ENCODE measurements at regions not wholly inside any gene's neighbourhood (a gene's known extent, or its start where the extent isn't known, plus 50 kb on each side); places are given as distances from the start of the nearest gene placed in this dataset.

GRCh38 chr13:78247362-78247761 lies 328.7 kb upstream of the EDNRB start:
- Histone ChIP-seq H3K36me3 (ENCODE audit: control insufficient read depth in 5 of 5, insufficient read depth in 5 of 5, low read length in 5 of 5) (no peaks in the 10 kb centered on the region), H3K27ac (ENCODE audit: low read depth, low read length) (no peak overlapping the region), H3K4me3 (ENCODE audit: low read depth in 1 of 5, low read length in 5 of 5) (no peak overlapping the region), H3K9ac (ENCODE audit: low read length in 5 of 5) (no peak overlapping the region), H3K27me3 (ENCODE audit: control insufficient read depth in 5 of 5, insufficient read depth in 4 of 5, low read length in 5 of 5) (no peaks in the 10 kb centered on the region), H3K4me1 (ENCODE audit: control insufficient read depth in 5 of 5, insufficient read depth in 5 of 5, low read length in 5 of 5) (no peaks in the 10 kb centered on the region), H3K9me3 (ENCODE audit: control insufficient read depth in 5 of 5, low read length in 5 of 5) (no peaks in the 10 kb centered on the region)

GRCh38 chr13:78241278-78241919 lies 322.8 kb upstream of the EDNRB start:
- no peaks in the 10 kb centered on the region for H3K36me3 ChIP-seq (ENCODE audit: control insufficient read depth in 5 of 5, insufficient read depth in 5 of 5, low read length in 5 of 5)
- no peak overlapping the region for H3K9ac ChIP-seq (ENCODE audit: low read length in 5 of 5)
- H3K9me3 ChIP-seq (ENCODE audit: control insufficient read depth in 5 of 5, low read length in 5 of 5), result no peaks in the 10 kb centered on the region
- H3K4me1 ChIP-seq (ENCODE audit: control insufficient read depth in 5 of 5, insufficient read depth in 5 of 5, low read length in 5 of 5), result no peaks in the 10 kb centered on the region
- H3K27me3 ChIP-seq (ENCODE audit: control insufficient read depth in 5 of 5, insufficient read depth in 4 of 5, low read length in 5 of 5), result no peaks in the 10 kb centered on the region
- no peak overlapping the region for H3K27ac ChIP-seq (ENCODE audit: low read depth, low read length)
- H3K4me3 ChIP-seq (ENCODE audit: low read depth in 1 of 5, low read length in 5 of 5), result no peak overlapping the region

- Histone ChIP-seq H3K4me1 (ENCODE audit: control insufficient read depth in 5 of 5, insufficient read depth in 5 of 5, low read length in 5 of 5) (no peaks in the 10 kb centered on the region), H3K27me3 (ENCODE audit: control insufficient read depth in 5 of 5, insufficient read depth in 4 of 5, low read length in 5 of 5) (no peaks in the 10 kb centered on the region), H3K27ac (ENCODE audit: low read depth, low read length) (no peak overlapping the region), H3K9me3 (ENCODE audit: control insufficient read depth in 5 of 5, low read length in 5 of 5) (no peaks in the 10 kb centered on the region), H3K9ac (ENCODE audit: low read length in 5 of 5) (no peak overlapping the region), H3K36me3 (ENCODE audit: control insufficient read depth in 5 of 5, insufficient read depth in 5 of 5, low read length in 5 of 5) (no peaks in the 10 kb centered on the region), H3K4me3 (ENCODE audit: low read depth in 1 of 5, low read length in 5 of 5) (no peak overlapping the region)
Measured at GRCh38 chr13:78239714-78240113, 321.1 kb upstream of the EDNRB start.

GRCh38 chr13:78238911-78239310 lies 320.3 kb upstream of the EDNRB start:
- Histone ChIP-seq H3K4me1 (ENCODE audit: control insufficient read depth in 5 of 5, insufficient read depth in 5 of 5, low read length in 5 of 5) (no peaks in the 10 kb centered on the region), H3K27ac (ENCODE audit: low read depth, low read length) (no peak overlapping the region), H3K9ac (ENCODE audit: low read length in 5 of 5) (no peak overlapping the region), H3K27me3 (ENCODE audit: control insufficient read depth in 5 of 5, insufficient read depth in 4 of 5, low read length in 5 of 5) (no peaks in the 10 kb centered on the region), H3K36me3 (ENCODE audit: control insufficient read depth in 5 of 5, insufficient read depth in 5 of 5, low read length in 5 of 5) (no peaks in the 10 kb centered on the region), H3K9me3 (ENCODE audit: control insufficient read depth in 5 of 5, low read length in 5 of 5) (no peaks in the 10 kb centered on the region), H3K4me3 (ENCODE audit: low read depth in 1 of 5, low read length in 5 of 5) (no peak overlapping the region)

- Histone ChIP-seq H3K4me1 (ENCODE audit: control insufficient read depth in 5 of 5, insufficient read depth in 5 of 5, low read length in 5 of 5) (no peaks in the 10 kb centered on the region), H3K36me3 (ENCODE audit: control insufficient read depth in 5 of 5, insufficient read depth in 5 of 5, low read length in 5 of 5) (no peaks in the 10 kb centered on the region), H3K9me3 (ENCODE audit: control insufficient read depth in 5 of 5, low read length in 5 of 5) (no peaks in the 10 kb centered on the region), H3K9ac (ENCODE audit: low read length in 5 of 5) (no peak overlapping the region), H3K27me3 (ENCODE audit: control insufficient read depth in 5 of 5, insufficient read depth in 4 of 5, low read length in 5 of 5) (no peaks in the 10 kb centered on the region), H3K4me3 (ENCODE audit: low read depth in 1 of 5, low read length in 5 of 5) (no peak overlapping the region), H3K27ac (ENCODE audit: low read depth, low read length) (no peak overlapping the region)
Measured at GRCh38 chr13:78228940-78229339, 310.3 kb upstream of the EDNRB start.

GRCh38 chr13:78228211-78228610 lies 309.6 kb upstream of the EDNRB start:
- Histone ChIP-seq H3K4me3 (ENCODE audit: low read depth in 1 of 5, low read length in 5 of 5) (no peak overlapping the region), H3K4me1 (ENCODE audit: control insufficient read depth in 5 of 5, insufficient read depth in 5 of 5, low read length in 5 of 5) (no peaks in the 10 kb centered on the region), H3K36me3 (ENCODE audit: control insufficient read depth in 5 of 5, insufficient read depth in 5 of 5, low read length in 5 of 5) (no peaks in the 10 kb centered on the region), H3K27ac (ENCODE audit: low read depth, low read length) (no peak overlapping the region), H3K27me3 (ENCODE audit: control insufficient read depth in 5 of 5, insufficient read depth in 4 of 5, low read length in 5 of 5) (no peaks in the 10 kb centered on the region), H3K9me3 (ENCODE audit: control insufficient read depth in 5 of 5, low read length in 5 of 5) (no peaks in the 10 kb centered on the region), H3K9ac (ENCODE audit: low read length in 5 of 5) (no peak overlapping the region)

GRCh38 chr13:78227709-78228108 lies 309.1 kb upstream of the EDNRB start:
- Histone ChIP-seq H3K27ac (ENCODE audit: low read depth, low read length) (no peak overlapping the region), H3K9ac (ENCODE audit: low read length in 5 of 5) (no peak overlapping the region), H3K9me3 (ENCODE audit: control insufficient read depth in 5 of 5, low read length in 5 of 5) (no peaks in the 10 kb centered on the region), H3K27me3 (ENCODE audit: control insufficient read depth in 5 of 5, insufficient read depth in 4 of 5, low read length in 5 of 5) (no peaks in the 10 kb centered on the region), H3K36me3 (ENCODE audit: control insufficient read depth in 5 of 5, insufficient read depth in 5 of 5, low read length in 5 of 5) (no peaks in the 10 kb centered on the region), H3K4me1 (ENCODE audit: control insufficient read depth in 5 of 5, insufficient read depth in 5 of 5, low read length in 5 of 5) (no peaks in the 10 kb centered on the region), H3K4me3 (ENCODE audit: low read depth in 1 of 5, low read length in 5 of 5) (no peak overlapping the region)

- Histone ChIP-seq H3K27me3 (ENCODE audit: control insufficient read depth in 5 of 5, insufficient read depth in 4 of 5, low read length in 5 of 5) (no peaks in the 10 kb centered on the region), H3K9me3 (ENCODE audit: control insufficient read depth in 5 of 5, low read length in 5 of 5) (no peaks in the 10 kb centered on the region), H3K4me3 (ENCODE audit: low read depth in 1 of 5, low read length in 5 of 5) (no peak overlapping the region), H3K27ac (ENCODE audit: low read depth, low read length) (no peak overlapping the region), H3K9ac (ENCODE audit: low read length in 5 of 5) (no peak overlapping the region), H3K36me3 (ENCODE audit: control insufficient read depth in 5 of 5, insufficient read depth in 5 of 5, low read length in 5 of 5) (no peaks in the 10 kb centered on the region), H3K4me1 (ENCODE audit: control insufficient read depth in 5 of 5, insufficient read depth in 5 of 5, low read length in 5 of 5) (no peaks in the 10 kb centered on the region)
Measured at GRCh38 chr13:78215458-78216108, 297.0 kb upstream of the EDNRB start.

GRCh38 chr13:78201411-78201810 lies 282.8 kb upstream of the EDNRB start:
- H3K9me3 ChIP-seq (ENCODE audit: control insufficient read depth in 5 of 5, low read length in 5 of 5), result no peaks in the 10 kb centered on the region
- no peaks in the 10 kb centered on the region for H3K27me3 ChIP-seq (ENCODE audit: control insufficient read depth in 5 of 5, insufficient read depth in 4 of 5, low read length in 5 of 5)
- H3K36me3 ChIP-seq (ENCODE audit: control insufficient read depth in 5 of 5, insufficient read depth in 5 of 5, low read length in 5 of 5), result no peaks in the 10 kb centered on the region
- H3K4me3 ChIP-seq (ENCODE audit: low read depth in 1 of 5, low read length in 5 of 5), result no peak overlapping the region
- no peak overlapping the region for H3K9ac ChIP-seq (ENCODE audit: low read length in 5 of 5)
- H3K4me1 ChIP-seq (ENCODE audit: control insufficient read depth in 5 of 5, insufficient read depth in 5 of 5, low read length in 5 of 5), result no peaks in the 10 kb centered on the region
- H3K27ac ChIP-seq (ENCODE audit: low read depth, low read length), result no peak overlapping the region

GRCh38 chr13:78198821-78199220 lies 280.2 kb upstream of the EDNRB start:
- Histone ChIP-seq H3K36me3 (ENCODE audit: control insufficient read depth in 5 of 5, insufficient read depth in 5 of 5, low read length in 5 of 5) (no peaks in the 10 kb centered on the region), H3K9ac (ENCODE audit: low read length in 5 of 5) (no peak overlapping the region)

More at GRCh38 chr13:78198821-78199220, 280.2 kb upstream of the EDNRB start:
- no peaks in the 10 kb centered on the region for H3K27me3 ChIP-seq (ENCODE audit: control insufficient read depth in 5 of 5, insufficient read depth in 4 of 5, low read length in 5 of 5)
- H3K4me1 ChIP-seq (ENCODE audit: control insufficient read depth in 5 of 5, insufficient read depth in 5 of 5, low read length in 5 of 5), result no peaks in the 10 kb centered on the region
- H3K9me3 ChIP-seq (ENCODE audit: control insufficient read depth in 5 of 5, low read length in 5 of 5), result no peaks in the 10 kb centered on the region
- H3K4me3 ChIP-seq (ENCODE audit: low read depth in 1 of 5, low read length in 5 of 5), result no peak overlapping the region
- H3K27ac ChIP-seq (ENCODE audit: low read depth, low read length), result no peak overlapping the region

Measured in subcutaneous abdominal adipose tissue (tissue), 5 donors.